Activated CD4-positive, alpha-beta memory T cell treated with anti-CD3 and anti-CD28 coated beads, Interleukin-2, amount 10 ng/mL, durations not matched to agents 7 days and 5 days (primary cell): ENCODE measurements at regions not wholly inside any gene's neighbourhood (a gene's known extent, or its start where the extent isn't known, plus 50 kb on each side); places are given as distances from the start of the nearest gene placed in this dataset.
"Not testable (repeated sequence)": the region's sequence is repeated elsewhere in the genome, so short reads cannot be mapped to it uniquely, and the experiment has no call there.

Experiments used
- CTCF ChIA-PET: fragments of 350-600 bp; sonication (Branson Sonifier 250); formaldehyde crosslinking; loops from one replicate; lab custom pipeline; 2021; ENCODE audit warnings: antibody characterized with exemption, inconsistent platforms; lab: Charles Lee
- POLR2A ChIA-PET: fragments of 350-600 bp; sonication (Branson Sonifier 250); formaldehyde crosslinking; loops from one replicate; lab custom pipeline; 2021; ENCODE audit warnings: antibody characterized with exemption; lab: Charles Lee
- DNase-seq: peaks from one replicate; pipeline ENCODE4 v3.0.0-alpha.2; 2020
- H3K27ac Mint-ChIP-seq: one replicate; pipeline ENCODE4 v1.8.0; 2021; ENCODE audit warnings: mild to moderate bottlenecking, mixed read lengths
- H3K27me3 Mint-ChIP-seq: one replicate; pipeline ENCODE4 v1.8.0; 2021; ENCODE audit warnings: mixed read lengths
- H3K36me3 Mint-ChIP-seq: one replicate; pipeline ENCODE4 v1.8.0; 2021; ENCODE audit warnings: low read depth, mixed read lengths
- H3K4me1 Mint-ChIP-seq: one replicate; pipeline ENCODE4 v1.8.0; 2021; ENCODE audit warnings: mixed read lengths
- H3K4me3 Mint-ChIP-seq: one replicate; pipeline ENCODE4 v1.8.0; 2021; ENCODE audit warnings: mild to moderate bottlenecking, mixed read lengths
- H3K9me3 Mint-ChIP-seq: one replicate; pipeline ENCODE4 v1.8.0; 2021; ENCODE audit warnings: mixed read lengths

- H3K4me3 Mint-ChIP-seq = no peak overlapping the region
- H3K27ac Mint-ChIP-seq = no peak overlapping the region
- peaks cover 6% of the 10 kb centered on the region for H3K4me1 Mint-ChIP-seq
- ChIA-PET CTCF (no interaction called here), POLR2A (no interaction called here)
- H3K9me3 Mint-ChIP-seq = no peaks in the 10 kb centered on the region
- H3K36me3 Mint-ChIP-seq = no peaks in the 10 kb centered on the region
- peaks cover 2% of the 10 kb centered on the region for H3K27me3 Mint-ChIP-seq
- DNase-seq = no peak
These were observed 191.7 kb downstream of the GOLGA6L6 start for GRCh38 chr15:20349774-20350498.

- CTCF ChIA-PET = no interaction called here
- POLR2A ChIA-PET = no interaction called here
- Mint-ChIP-seq H3K9me3 (no peaks in the 10 kb centered on the region), H3K36me3 (no peaks in the 10 kb centered on the region), H3K4me1 (peaks cover 6% of the 10 kb centered on the region), H3K27me3 (peaks cover 2% of the 10 kb centered on the region), H3K4me3 (no peak overlapping the region), H3K27ac (no peak overlapping the region)
- DNase-seq = peak; percentile 16
These were observed 192.5 kb downstream of the GOLGA6L6 start for GRCh38 chr15:20348900-20349773.

- ChIA-PET POLR2A (interaction anchor here (0.6 kb wide), 1 partner anchor 1874 kb away, joined by 3 read pairs; no protein-coding TSS in a partner anchor), CTCF (no interaction called here)
- Mint-ChIP-seq H3K27me3 (peaks cover 2% of the 10 kb centered on the region), H3K36me3 (no peaks in the 10 kb centered on the region), H3K27ac (no peak overlapping the region), H3K9me3 (no peaks in the 10 kb centered on the region), H3K4me3 (no peak overlapping the region), H3K4me1 (peaks cover 6% of the 10 kb centered on the region)
- peak; percentile 15 for DNase-seq
These were observed 193.2 kb downstream of the GOLGA6L6 start for GRCh38 chr15:20348291-20348899.

- Mint-ChIP-seq H3K27me3 (peaks cover 2% of the 10 kb centered on the region), H3K4me3 (no peak overlapping the region), H3K9me3 (no peaks in the 10 kb centered on the region), H3K27ac (no peak overlapping the region), H3K4me1 (no peaks in the 10 kb centered on the region), H3K36me3 (no peaks in the 10 kb centered on the region)
- DNase-seq = no peak
- CTCF ChIA-PET = interaction anchor here (0.8 kb wide), 1 partner anchor 8 kb away, joined by 3 read pairs; no protein-coding TSS in a partner anchor
- POLR2A ChIA-PET = no interaction called here
These were observed 195.4 kb downstream of the GOLGA6L6 start for GRCh38 chr15:20346082-20346805.

GRCh38 chr15:20345401-20345958, 196.1 kb downstream of the GOLGA6L6 start:
- H3K27ac Mint-ChIP-seq = no peak overlapping the region
- no peaks in the 10 kb centered on the region for H3K4me1 Mint-ChIP-seq
- H3K4me3 Mint-ChIP-seq = no peak overlapping the region
- H3K36me3 Mint-ChIP-seq = no peaks in the 10 kb centered on the region
- ChIA-PET CTCF (interaction anchor here (0.8 kb wide), 1 partner anchor 9 kb away, joined by 3 read pairs; no protein-coding TSS in a partner anchor), POLR2A (no interaction called here)
- DNase-seq = no peak
- H3K27me3 Mint-ChIP-seq = peaks cover 1% of the 10 kb centered on the region
- no peaks in the 10 kb centered on the region for H3K9me3 Mint-ChIP-seq

- Mint-ChIP-seq H3K27me3 (no peaks in the 10 kb centered on the region), H3K4me1 (no peaks in the 10 kb centered on the region), H3K36me3 (no peaks in the 10 kb centered on the region), H3K4me3 (no peak overlapping the region), H3K27ac (no peak overlapping the region), H3K9me3 (no peaks in the 10 kb centered on the region)
- no peak for DNase-seq
- ChIA-PET POLR2A (no interaction called here), CTCF (no interaction called here)
These were observed 196.8 kb downstream of the GOLGA6L6 start for GRCh38 chr15:20344601-20345400.

- DNase-seq, H3K27me3 Mint-ChIP-seq, H3K4me1 Mint-ChIP-seq, H3K4me3 Mint-ChIP-seq, H3K27ac Mint-ChIP-seq, POLR2A ChIA-PET, H3K9me3 Mint-ChIP-seq, H3K36me3 Mint-ChIP-seq, CTCF ChIA-PET: not testable (repeated sequence)
These were observed 198.0 kb downstream of the GOLGA6L6 start for GRCh38 chr15:20343395-20344211.

GRCh38 chr15:20342601-20343394, 198.8 kb downstream of the GOLGA6L6 start:
- not testable (repeated sequence) for H3K4me3 Mint-ChIP-seq

GRCh38 chr15:20341901-20342600, 199.5 kb downstream of the GOLGA6L6 start:
- no peak overlapping the region for H3K4me3 Mint-ChIP-seq
- H3K27ac Mint-ChIP-seq = no peak overlapping the region
- H3K4me1 Mint-ChIP-seq = no peaks in the 10 kb centered on the region
- H3K27me3 Mint-ChIP-seq = no peaks in the 10 kb centered on the region
- CTCF ChIA-PET = no interaction called here
- DNase-seq = peak; percentile 32
- no peaks in the 10 kb centered on the region for H3K36me3 Mint-ChIP-seq
- POLR2A ChIA-PET = no interaction called here
- H3K9me3 Mint-ChIP-seq = peaks cover 4% of the 10 kb centered on the region

More at GRCh38 chr15:20342601-20343394, 198.8 kb downstream of the GOLGA6L6 start:
- H3K27me3 Mint-ChIP-seq, H3K9me3 Mint-ChIP-seq, H3K4me1 Mint-ChIP-seq, POLR2A ChIA-PET, H3K27ac Mint-ChIP-seq, DNase-seq, H3K36me3 Mint-ChIP-seq, CTCF ChIA-PET: not testable (repeated sequence)

- POLR2A ChIA-PET = no interaction called here
- no peaks in the 10 kb centered on the region for H3K36me3 Mint-ChIP-seq
- H3K27me3 Mint-ChIP-seq = no peaks in the 10 kb centered on the region
- H3K4me1 Mint-ChIP-seq = no peaks in the 10 kb centered on the region
- CTCF ChIA-PET = no interaction called here
- H3K27ac Mint-ChIP-seq = no peak overlapping the region
- no peak overlapping the region for H3K4me3 Mint-ChIP-seq
- DNase-seq = peak; percentile 41
- H3K9me3 Mint-ChIP-seq = peaks cover 9% of the 10 kb centered on the region
These were observed 200.5 kb downstream of the GOLGA6L6 start for GRCh38 chr15:20340931-20341661.
